GM21717 (cell line): ENCODE measurements at regions not wholly inside any gene's neighbourhood (a gene's known extent, or its start where the extent isn't known, plus 50 kb on each side); places are given as distances from the start of the nearest gene placed in this dataset.

Experiments used
- ATAC-seq: cut with Tn5 transposase; IDR thresholded peaks from one replicate; pipeline ENCODE4 v1.9.1; 2021; ENCODE audit warnings: mild to moderate bottlenecking, moderate library complexity; ENCODE audit not compliant: unreplicated experiment

- ATAC-seq: no peak
These were observed 1367.3 kb upstream of the TMEFF2 start for GRCh38 chr2:193562031-193562430.

GRCh38 chr2:193561054-193561453, 1366.3 kb upstream of the TMEFF2 start:
- ATAC-seq: peak; percentile 63

DNA sequence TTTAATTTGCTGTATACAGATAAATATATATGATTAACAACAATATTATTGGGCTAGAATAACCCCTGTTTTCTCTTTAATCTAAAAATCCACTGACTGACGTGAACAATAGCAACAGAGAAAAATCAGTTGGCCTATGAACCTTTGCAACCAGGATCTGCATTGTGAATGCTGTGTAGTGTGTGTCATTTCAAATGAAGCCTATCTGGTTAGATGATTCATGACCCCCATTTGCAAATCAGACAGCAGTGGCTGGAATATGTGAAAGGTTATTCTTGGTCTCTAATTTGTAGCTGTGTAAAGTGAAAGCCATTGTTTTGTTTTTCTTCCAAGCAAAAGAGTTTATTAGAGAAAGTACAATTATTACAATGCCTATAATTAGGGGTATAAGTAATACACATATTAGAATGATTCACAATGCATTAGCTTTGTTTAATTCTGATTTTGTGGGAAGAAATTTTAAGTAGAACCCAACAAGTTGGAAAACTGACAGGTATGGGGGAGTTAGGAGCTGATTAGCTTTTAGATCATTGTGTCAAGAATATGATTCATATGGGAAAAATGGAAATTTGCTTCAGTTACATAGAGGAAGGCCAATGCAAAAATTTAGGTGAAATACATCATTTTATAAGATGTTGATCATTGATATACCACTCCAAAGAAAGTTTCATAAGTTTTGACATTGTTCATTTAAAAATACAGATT, 1362.2 kb upstream of the TMEFF2 start:
- no peak for ATAC-seq

DNA sequence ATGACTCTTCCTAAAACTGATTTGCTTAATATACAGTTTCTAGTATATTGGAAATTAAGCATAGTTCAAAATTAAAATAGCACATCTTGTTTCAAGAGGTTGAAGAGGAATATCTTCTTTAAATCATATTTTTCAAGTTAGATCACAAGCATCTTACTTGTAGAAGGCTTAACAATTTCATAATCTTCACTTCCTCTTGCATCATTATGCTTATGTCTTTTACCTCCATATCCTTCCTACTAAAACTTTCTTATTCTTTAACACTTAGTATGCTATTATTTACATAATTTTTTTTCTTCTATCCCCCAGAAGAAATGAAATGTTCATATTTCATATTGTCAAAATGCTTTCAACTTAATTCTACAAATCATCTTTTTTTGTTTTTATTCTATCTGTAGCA, 1354.9 kb upstream of the TMEFF2 start:
- no peak for ATAC-seq

GRCh38 chr2:193542762-193543161, 1348.0 kb upstream of the TMEFF2 start:
- no peak for ATAC-seq

GRCh38 chr2:193539188-193539587, 1344.5 kb upstream of the TMEFF2 start:
- peak; percentile 87 for ATAC-seq

DNA sequence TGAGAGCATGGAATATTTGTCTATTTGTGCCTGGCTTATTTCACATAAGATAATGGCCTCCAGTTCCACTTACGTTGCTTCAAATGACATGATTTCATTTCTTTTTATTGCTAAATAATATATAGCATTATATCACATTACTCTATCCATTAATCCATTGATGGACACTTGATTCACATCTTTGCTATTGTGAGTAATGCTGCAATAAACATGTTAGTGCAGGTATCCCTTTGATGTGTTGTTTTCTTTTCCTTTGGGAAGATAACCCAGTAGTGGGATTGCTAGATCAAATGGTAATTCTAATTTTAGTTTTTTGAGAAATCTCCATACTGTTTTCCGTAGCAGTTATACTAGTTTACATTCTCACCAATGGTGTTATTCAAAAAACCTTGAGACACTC, 1343.3 kb upstream of the TMEFF2 start:
- no peak for ATAC-seq

DNA sequence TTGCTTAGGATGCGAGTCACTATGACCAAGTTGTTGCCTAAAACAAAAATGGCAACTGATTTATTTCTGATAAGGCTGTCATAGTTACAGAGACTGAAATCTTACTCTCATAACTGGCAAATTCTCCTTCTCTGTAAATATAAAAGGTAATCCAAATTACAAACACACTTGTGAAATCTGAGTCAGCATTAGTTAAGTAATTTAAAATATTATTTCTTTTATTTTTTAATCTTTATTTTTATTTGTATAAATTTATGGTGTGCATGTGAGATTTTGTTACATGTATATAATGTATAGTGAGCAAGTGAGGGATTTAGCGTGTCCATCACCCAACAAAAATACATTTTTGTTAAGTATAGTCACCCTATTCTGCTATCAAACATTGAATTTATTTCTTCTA, 1342.8 kb upstream of the TMEFF2 start:
- no peak for ATAC-seq

DNA sequence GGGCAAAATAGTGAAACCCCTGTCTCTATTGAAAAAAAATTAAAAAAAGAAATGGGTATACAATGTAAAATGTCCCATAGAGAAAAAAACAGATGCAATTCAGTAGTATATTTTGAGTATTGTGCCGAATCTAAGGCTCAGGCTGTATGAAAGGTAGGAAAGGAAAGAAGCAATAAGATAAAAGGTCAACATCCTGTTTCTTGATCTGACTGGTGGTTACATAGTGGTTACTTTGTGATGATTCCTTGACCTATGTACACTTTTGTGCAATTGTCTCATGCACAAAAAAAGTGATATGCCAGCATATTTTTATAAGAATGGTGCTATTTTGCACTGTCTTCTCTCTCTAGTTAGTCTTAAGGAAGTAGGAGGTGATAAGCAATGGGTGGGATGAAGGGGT, 1333.7 kb upstream of the TMEFF2 start:
- no peak for ATAC-seq

DNA sequence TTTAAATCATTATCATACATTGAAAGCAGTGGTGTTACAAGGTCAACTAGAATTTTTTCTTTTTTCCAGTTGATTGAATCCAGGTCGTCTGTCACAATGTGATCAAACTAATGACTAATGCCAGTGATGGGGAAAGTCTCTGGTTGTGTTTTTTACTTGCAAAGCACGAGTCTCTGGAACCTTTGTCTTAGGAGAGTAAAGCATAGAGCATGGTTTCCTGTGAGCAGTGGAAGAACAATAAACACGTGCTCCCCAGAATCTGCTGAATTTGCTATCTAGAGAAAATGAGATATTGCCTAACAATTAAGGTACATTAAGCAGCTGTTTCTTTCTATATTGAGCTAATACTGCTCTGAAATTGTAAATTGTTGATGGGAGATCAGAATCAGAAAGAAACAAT, 1332.4 kb upstream of the TMEFF2 start:
- no peak for ATAC-seq

DNA sequence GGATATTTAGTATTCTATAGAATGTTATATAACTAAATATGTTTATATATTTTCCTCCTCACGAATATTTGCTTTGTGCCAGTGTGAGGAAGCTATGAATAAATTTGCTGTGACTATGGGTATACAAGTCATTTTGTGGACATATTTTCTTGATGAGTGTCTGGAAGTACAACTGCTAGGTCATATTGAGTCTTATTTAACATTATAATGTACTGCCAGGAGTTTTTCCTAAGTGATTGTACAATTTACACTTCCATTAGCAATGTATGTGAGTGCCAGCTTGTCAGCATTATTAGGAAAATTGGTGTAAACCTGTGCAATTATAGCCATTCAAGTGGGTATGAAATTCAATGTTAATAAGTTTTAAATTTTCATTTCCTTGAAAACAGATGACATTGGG, 1328.9 kb upstream of the TMEFF2 start:
- no peak for ATAC-seq

GRCh38 chr2:193521523-193521922, 1326.8 kb upstream of the TMEFF2 start:
- ATAC-seq: no peak

DNA sequence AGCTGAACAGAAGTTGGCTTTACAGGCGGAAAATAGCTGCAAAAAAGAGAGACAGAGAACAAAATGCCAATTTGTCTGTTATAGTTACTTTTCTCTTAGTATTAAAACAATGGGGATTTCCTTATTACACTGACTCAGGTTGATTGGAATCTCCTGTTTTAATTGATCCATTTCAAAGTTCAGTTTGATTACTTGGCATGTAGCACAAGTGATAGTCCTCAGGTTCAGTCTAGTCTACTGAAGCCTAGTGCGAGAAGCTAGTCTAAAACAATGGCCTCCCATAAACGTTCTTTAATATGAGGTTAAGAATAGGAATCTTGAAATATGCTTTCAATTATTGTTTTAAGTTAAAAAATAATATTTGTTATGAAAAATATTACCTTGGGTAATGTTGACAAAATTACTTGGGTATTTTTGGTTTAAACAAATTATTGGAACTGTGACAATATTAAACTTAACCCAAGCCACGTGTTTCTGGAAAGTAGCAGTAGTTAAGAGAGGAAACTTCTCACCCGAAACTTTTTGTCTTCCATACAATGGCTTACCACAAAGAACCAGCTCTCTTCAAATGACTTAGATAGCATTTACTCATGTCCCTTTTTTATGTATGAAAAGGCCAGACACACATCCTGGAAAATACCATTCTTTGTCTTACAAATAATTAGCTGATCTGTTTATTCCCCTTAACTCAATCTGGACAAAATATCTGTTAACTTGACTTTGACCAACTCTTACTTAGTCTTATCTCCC, 1326.2 kb upstream of the TMEFF2 start:
- ATAC-seq: no peak

- no peak for ATAC-seq
These were observed 1323.5 kb upstream of the TMEFF2 start for GRCh38 chr2:193518041-193518817.

DNA sequence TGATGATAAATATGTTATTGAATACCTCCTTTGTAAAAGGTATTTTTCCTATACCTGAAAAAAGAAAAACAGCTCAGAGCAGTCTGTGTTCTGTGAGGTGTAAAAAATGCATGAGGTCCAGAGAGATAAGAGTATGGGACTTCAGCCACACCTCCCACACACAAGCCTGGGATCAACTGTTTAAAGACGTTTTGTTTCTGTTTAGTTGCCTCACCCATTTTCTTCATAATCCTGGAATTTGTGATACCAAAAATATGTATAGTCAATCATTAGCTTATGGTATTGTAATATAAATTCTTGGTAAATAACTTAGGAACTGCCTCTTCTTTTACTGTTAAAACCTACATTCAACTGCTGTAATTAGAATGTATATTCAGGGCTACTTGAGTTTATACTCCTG, 1322.9 kb upstream of the TMEFF2 start:
- ATAC-seq: no peak

DNA sequence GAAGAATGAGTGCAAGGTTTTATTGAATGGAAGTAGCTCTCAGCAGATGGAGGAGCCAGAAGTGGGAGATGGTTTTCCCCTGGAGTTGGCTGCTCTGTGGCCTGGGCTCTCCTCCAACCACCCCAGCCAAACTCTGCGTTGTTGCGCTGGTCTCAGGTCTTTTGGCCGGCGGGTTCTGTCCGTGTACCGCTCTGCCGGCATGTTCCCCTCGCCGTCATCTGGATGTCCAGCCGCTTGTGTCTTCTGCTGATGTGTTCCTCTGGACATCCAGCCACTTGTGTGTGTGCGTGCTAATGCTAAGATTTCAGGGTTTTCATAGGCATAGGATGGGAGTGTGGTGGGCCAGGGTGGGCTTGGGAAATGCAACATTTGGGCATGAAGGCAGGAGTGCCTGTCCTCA, 1311.3 kb upstream of the TMEFF2 start:
- ATAC-seq: no peak

GRCh38 chr2:193505620-193506019, 1310.9 kb upstream of the TMEFF2 start:
- ATAC-seq: no peak

- no peak for ATAC-seq
These were observed 1307.8 kb upstream of the TMEFF2 start for GRCh38 chr2:193502363-193503035.

DNA sequence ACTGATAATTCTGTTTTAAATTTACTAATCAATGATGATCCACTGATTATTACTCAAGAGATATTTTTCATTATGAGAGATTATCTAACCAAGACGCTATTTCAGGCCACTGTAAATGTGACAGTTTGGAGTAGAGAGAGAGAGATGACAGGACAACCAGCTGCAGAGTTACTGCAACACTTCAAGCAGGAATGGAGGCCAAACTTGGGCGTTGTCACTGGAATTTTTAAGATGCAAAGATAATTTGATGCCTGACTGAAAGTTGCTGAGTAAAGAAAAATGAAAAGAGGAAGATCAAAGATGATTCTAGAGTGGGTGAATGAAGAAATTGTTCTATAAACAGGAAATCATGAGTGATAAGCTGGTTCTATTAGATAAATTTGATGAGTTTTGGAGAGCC, 1302.1 kb upstream of the TMEFF2 start:
- ATAC-seq: no peak

GRCh38 chr2:193482557-193482956, 1287.8 kb upstream of the TMEFF2 start:
- ATAC-seq: peak; percentile 94

GRCh38 chr2:193480187-193480586, 1285.5 kb upstream of the TMEFF2 start:
- ATAC-seq: no peak
